HUES48 (cell line): ENCODE measurements at regions not wholly inside any gene's neighbourhood (a gene's known extent, or its start where the extent isn't known, plus 50 kb on each side); places are given as distances from the start of the nearest gene placed in this dataset.
A peak's percentile ranks its signal among the peaks of the same experiment; 100 is the strongest.

ENCODE experiments used
- H3K27ac ChIP-seq: one replicate; pipeline ENCODE4 v1.7.0; 2013; ENCODE audit warnings: low read depth, low read length, inconsistent platforms
- H3K27me3 ChIP-seq: 2 replicates; pipeline ENCODE4 v1.6.1; 2013; ENCODE audit warnings: mild to moderate bottlenecking, low read length; ENCODE audit not compliant: control insufficient read depth, insufficient read depth
- H3K36me3 ChIP-seq: 2 replicates; pipeline ENCODE4 v1.6.1; 2013; ENCODE audit warnings: low read length; ENCODE audit not compliant: control insufficient read depth, insufficient read depth
- H3K4me1 ChIP-seq: 2 replicates; pipeline ENCODE4 v1.6.1; 2013; ENCODE audit warnings: mild to moderate bottlenecking, low read length; ENCODE audit not compliant: control insufficient read depth, insufficient read depth
- H3K4me3 ChIP-seq: 2 replicates; pipeline ENCODE4 v1.5.1; 2013; ENCODE audit warnings: mild to moderate bottlenecking, low read depth, low read length
- H3K9ac ChIP-seq: 2 replicates; pipeline ENCODE4 v1.6.1; 2013; ENCODE audit warnings: mild to moderate bottlenecking, low read depth, low read length, moderate library complexity
- H3K9me3 ChIP-seq: 2 replicates; pipeline ENCODE4 v1.6.1; 2013; ENCODE audit warnings: low read length; ENCODE audit not compliant: control insufficient read depth, insufficient read depth

- Histone ChIP-seq H3K9me3 (peaks cover 15% of the 10 kb centered on the region), H3K4me1 (peaks cover 12% of the 10 kb centered on the region), H3K36me3 (no peaks in the 10 kb centered on the region), H3K9ac (no peak overlapping the region), H3K27ac (no peak overlapping the region), H3K4me3 (no peak overlapping the region), H3K27me3 (no peaks in the 10 kb centered on the region)
These were observed 142.9 kb upstream of the ITGB1 start for GRCh38 chr10:33100781-33101391.

- no peak overlapping the region for H3K9ac ChIP-seq
- peaks cover 15% of the 10 kb centered on the region for H3K4me1 ChIP-seq
These were observed 141.7 kb upstream of the ITGB1 start for GRCh38 chr10:33099748-33100147.

GRCh38 chr10:33098951-33099663 is 141.1 kb upstream of the ITGB1 start:
- Histone ChIP-seq H3K27ac (no peak overlapping the region), H3K9me3 (peaks cover 23% of the 10 kb centered on the region), H3K4me3 (no peak overlapping the region), H3K9ac (no peak overlapping the region), H3K4me1 (peaks cover 15% of the 10 kb centered on the region), H3K27me3 (no peaks in the 10 kb centered on the region), H3K36me3 (no peaks in the 10 kb centered on the region)

More at GRCh38 chr10:33099748-33100147, 141.7 kb upstream of the ITGB1 start:
- H3K27ac ChIP-seq = no peak overlapping the region
- peaks cover 20% of the 10 kb centered on the region for H3K9me3 ChIP-seq
- H3K36me3 ChIP-seq = no peaks in the 10 kb centered on the region
- H3K27me3 ChIP-seq = no peaks in the 10 kb centered on the region
- H3K4me3 ChIP-seq = no peak overlapping the region

DNA sequence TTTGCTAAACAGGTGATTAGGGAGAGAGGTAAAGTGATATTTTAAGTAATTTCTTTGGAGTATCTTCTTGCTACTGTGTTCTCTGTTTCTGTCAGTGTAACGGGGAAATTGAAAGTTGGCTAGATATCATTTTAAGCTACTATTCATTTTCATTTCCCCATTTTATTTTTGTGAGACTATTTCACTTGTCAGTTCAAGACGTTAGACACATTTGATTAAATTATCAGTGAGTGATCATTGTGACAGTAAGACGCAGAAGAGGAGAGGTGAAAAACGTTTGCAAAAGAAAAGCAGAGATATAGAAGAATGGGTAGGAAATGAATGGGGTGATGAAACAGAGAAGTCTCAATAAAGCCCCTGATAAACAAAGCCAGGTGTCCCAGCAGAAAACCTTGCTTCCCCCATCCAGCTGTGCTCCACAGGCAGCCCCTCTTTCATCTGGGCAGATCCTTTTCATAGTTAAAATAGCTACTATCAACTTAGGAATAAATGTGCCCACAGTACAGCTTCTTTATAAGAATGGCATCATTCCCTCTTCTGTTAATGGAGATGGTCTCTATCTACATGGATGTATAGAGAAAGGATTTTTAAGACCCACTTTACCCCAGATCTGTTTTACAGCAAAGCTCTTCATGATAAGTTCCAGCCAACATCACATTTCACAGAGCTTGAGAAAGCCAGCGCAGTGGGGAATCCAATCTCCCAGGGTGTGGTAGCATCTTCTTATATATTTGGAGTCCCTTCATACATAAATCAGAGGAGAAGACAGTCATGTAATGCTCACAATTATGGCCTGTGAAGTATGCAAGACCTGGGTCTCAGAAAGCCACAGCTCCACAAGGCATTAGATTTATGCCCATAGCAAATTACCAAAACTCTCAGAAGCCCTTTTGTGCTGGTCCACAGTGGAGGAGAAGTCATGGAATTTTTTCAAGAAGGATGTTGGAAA is 138.1 kb upstream of the ITGB1 start:
- no peaks in the 10 kb centered on the region for H3K36me3 ChIP-seq
- H3K27me3 ChIP-seq = no peaks in the 10 kb centered on the region
- H3K9ac ChIP-seq = no peak overlapping the region
- peaks cover 15% of the 10 kb centered on the region for H3K4me1 ChIP-seq
- peak overlapping the region; percentile 24; the same call in 1 of the 2 replicates for H3K4me3 ChIP-seq
- peak overlapping the region; percentile 78 for H3K27ac ChIP-seq
- peaks cover 22% of the 10 kb centered on the region for H3K9me3 ChIP-seq

DNA sequence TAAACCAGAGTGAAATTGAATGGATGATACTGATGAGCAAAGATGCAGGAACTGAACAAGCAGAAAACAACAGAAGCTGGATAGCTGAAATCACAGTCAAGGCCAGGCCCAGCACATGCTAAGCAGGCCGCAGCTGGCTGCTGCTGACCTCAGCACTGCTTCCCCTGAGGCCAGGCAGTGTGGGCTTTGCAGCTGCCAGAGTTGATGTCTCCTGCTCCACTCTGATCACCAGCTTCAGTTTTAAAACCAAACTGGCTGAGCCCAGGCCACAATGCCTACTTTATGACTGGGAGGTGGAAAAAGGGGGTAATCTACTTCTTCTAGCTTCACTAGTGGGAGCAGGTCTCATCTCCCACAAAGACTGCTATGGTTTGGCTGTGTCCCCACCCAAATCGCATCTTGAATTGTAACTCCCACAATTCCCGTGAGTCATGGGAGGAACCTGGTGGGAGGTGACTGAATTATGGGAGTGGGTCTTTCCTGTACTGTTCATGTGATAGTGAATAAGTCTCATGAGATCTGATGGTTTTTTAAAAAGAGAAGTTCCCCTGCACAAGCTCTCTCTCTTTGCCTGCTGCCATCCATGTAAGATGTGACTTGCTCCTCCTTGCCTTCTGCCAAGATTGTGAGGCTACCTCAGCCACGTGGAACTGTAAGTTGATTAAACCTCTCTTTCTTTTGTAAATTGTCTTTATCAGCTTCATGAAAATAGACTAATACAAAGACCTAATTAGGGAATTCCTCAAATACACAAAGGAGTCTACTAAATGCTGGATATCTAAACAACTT is 136.4 kb upstream of the ITGB1 start:
- Histone ChIP-seq H3K36me3 (no peaks in the 10 kb centered on the region), H3K9ac (no peak overlapping the region), H3K9me3 (peaks cover 22% of the 10 kb centered on the region), H3K4me3 (no peak overlapping the region), H3K27me3 (no peaks in the 10 kb centered on the region), H3K4me1 (peaks cover 15% of the 10 kb centered on the region), H3K27ac (no peak overlapping the region)

GRCh38 chr10:33093362-33093761 is 135.3 kb upstream of the ITGB1 start:
- Histone ChIP-seq H3K27ac (no peak overlapping the region), H3K4me1 (peaks cover 15% of the 10 kb centered on the region), H3K27me3 (no peaks in the 10 kb centered on the region), H3K4me3 (no peak overlapping the region), H3K36me3 (no peaks in the 10 kb centered on the region), H3K9ac (no peak overlapping the region), H3K9me3 (peaks cover 22% of the 10 kb centered on the region)

- H3K9ac ChIP-seq = no peak overlapping the region
- H3K4me1 ChIP-seq = peaks cover 15% of the 10 kb centered on the region
- H3K27ac ChIP-seq = no peak overlapping the region
These were observed 134.6 kb upstream of the ITGB1 start for GRCh38 chr10:33092596-33092995.

GRCh38 chr10:33091201-33091600 is 133.2 kb upstream of the ITGB1 start:
- Histone ChIP-seq H3K9me3 (peaks cover 22% of the 10 kb centered on the region), H3K4me3 (no peak overlapping the region), H3K9ac (no peak overlapping the region), H3K27me3 (no peaks in the 10 kb centered on the region), H3K36me3 (no peaks in the 10 kb centered on the region), H3K4me1 (peaks cover 7% of the 10 kb centered on the region), H3K27ac (no peak overlapping the region)

More at GRCh38 chr10:33092596-33092995, 134.6 kb upstream of the ITGB1 start:
- Histone ChIP-seq H3K27me3 (no peaks in the 10 kb centered on the region), H3K36me3 (no peaks in the 10 kb centered on the region), H3K9me3 (peaks cover 22% of the 10 kb centered on the region), H3K4me3 (no peak overlapping the region)

GRCh38 chr10:33088990-33089389 is 131.0 kb upstream of the ITGB1 start:
- Histone ChIP-seq H3K27me3 (no peaks in the 10 kb centered on the region), H3K4me3 (no peak overlapping the region), H3K36me3 (no peaks in the 10 kb centered on the region), H3K9me3 (peaks cover 10% of the 10 kb centered on the region), H3K27ac (no peak overlapping the region), H3K4me1 (no peaks in the 10 kb centered on the region), H3K9ac (no peak overlapping the region)

DNA sequence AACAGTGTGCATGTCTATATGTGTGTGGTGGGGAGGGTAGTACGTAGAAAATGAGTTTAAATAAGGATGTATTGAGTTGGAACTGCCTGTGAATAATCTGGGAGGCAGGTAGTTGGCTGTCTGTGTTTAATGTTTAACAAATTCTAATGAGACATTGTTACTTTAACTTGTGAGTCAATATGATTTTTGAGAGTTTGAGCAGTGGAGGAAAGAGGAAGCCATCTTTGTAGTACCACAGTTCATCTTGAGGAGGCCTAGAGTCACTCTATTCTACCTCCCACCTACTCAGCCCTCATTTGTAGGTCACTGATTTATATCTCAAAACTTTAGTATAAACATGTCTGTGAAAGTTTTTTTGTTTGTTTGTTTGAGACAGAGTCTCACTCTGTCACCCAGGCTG is 129.9 kb upstream of the ITGB1 start:
- H3K36me3 ChIP-seq = no peaks in the 10 kb centered on the region
- peaks cover 4% of the 10 kb centered on the region; the same call in 1 of the 2 replicates for H3K4me1 ChIP-seq
- H3K4me3 ChIP-seq = no peak overlapping the region
- no peak overlapping the region for H3K27ac ChIP-seq
- no peaks in the 10 kb centered on the region for H3K9me3 ChIP-seq
- no peak overlapping the region for H3K9ac ChIP-seq
- H3K27me3 ChIP-seq = no peaks in the 10 kb centered on the region
